Stimulated activated naive CD8-positive, alpha-beta T cell treated with anti-CD3 and anti-CD28 coated beads, Interleukin-15, amount 100 ng/mL, for 72 hours (primary cell): ENCODE measurements at regions not wholly inside any gene's neighbourhood (a gene's known extent, or its start where the extent isn't known, plus 50 kb on each side); places are given as distances from the start of the nearest gene placed in this dataset.
"Not testable (repeated sequence)": the region's sequence is repeated elsewhere in the genome, so short reads cannot be mapped to it uniquely, and the experiment has no call there.

Experiments
- ATAC-seq: fragments of 150-1000 bp; cut with Tn5 transposase; 2 replicates; pipeline ENCODE4 v1.10.0; 2021; ENCODE audit warnings: mild to moderate bottlenecking, moderate library complexity
- DNase-seq, 2 donors: peaks; one replicate each; pipeline ENCODE4 v3.0.0; 2021 to 2022
- H3K27ac Mint-ChIP-seq, 2 donors: one replicate each; pipeline ENCODE4 v1.8.0; 2022; ENCODE audit warnings: mild to moderate bottlenecking in 2 of 2, mixed read lengths in 2 of 2, moderate library complexity in 2 of 2
- H3K27me3 Mint-ChIP-seq: one replicate; pipeline ENCODE4 v1.8.0; 2022; ENCODE audit warnings: mixed read lengths
- H3K4me1 Mint-ChIP-seq: one replicate; pipeline ENCODE4 v1.8.0; 2022; ENCODE audit warnings: mild to moderate bottlenecking, mixed read lengths
- H3K4me3 Mint-ChIP-seq, 2 donors: one replicate each; pipeline ENCODE4 v1.8.0; 2022; ENCODE audit warnings: mild to moderate bottlenecking in 2 of 2, mixed read lengths in 2 of 2, moderate library complexity in 1 of 2
- H3K9me3 Mint-ChIP-seq, 2 donors: one replicate each; pipeline ENCODE4 v1.8.0; 2022; ENCODE audit warnings: mixed read lengths in 2 of 2

DNA sequence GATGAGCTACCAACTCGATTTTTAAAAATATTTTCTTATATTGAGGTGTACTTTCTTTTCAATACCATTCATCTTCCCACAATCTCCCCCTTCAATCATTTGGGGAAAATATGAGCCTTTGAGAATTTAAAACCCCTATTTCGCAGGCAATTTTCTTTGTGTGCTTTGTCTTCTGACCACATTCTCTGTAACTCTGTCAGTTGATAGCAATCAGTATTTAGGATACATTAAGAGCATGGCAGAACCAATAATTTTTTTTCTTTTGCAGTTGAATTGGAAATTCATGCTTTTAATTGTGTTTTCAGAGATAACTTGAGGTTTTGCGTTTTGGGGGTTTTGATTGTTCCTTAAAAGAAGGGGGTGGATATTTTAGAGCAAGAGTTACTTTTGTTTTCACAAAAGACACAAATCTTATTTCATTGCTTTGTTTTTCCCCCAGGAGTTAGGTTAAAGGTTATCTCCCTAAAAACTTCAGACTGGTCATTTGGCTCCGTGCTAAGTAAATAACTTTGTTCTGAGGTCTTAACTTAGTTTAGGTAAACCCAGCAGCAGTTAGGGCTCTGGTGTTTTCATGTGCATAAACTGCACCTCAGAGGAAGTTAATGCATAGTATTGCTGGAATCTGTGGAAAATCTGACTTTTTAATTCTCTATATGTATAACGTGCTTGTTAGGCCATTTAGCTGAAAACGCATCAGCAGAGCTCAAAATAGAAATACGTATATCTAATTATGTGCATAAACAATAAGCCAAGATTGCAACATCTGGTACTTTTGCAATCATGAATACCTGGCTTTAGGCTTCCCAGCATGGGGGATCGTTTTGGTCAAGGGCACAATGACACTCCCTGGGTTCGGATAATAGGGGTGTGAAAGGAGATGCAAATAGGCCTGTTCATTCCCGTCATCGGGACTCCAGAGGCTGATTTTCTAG is 676.4 kb upstream of the ANKRD30A start:
- H3K27ac Mint-ChIP-seq, result no peak overlapping the region
- no peaks in the 10 kb centered on the region for H3K27me3 Mint-ChIP-seq
- ATAC-seq (no peak), DNase-seq (no peak)
- H3K4me3 Mint-ChIP-seq, result no peak overlapping the region
- no peaks in the 10 kb centered on the region for H3K4me1 Mint-ChIP-seq
- no peaks in the 10 kb centered on the region for H3K9me3 Mint-ChIP-seq

GRCh38 chr10:36446881-36447280 is 678.5 kb upstream of the ANKRD30A start:
- ATAC-seq (no peak), DNase-seq (no peak)
- no peak overlapping the region for H3K27ac Mint-ChIP-seq
- H3K27me3 Mint-ChIP-seq, result no peaks in the 10 kb centered on the region
- no peak overlapping the region for H3K4me3 Mint-ChIP-seq
- H3K9me3 Mint-ChIP-seq, result no peaks in the 10 kb centered on the region
- H3K4me1 Mint-ChIP-seq, result no peaks in the 10 kb centered on the region

- no peaks in the 10 kb centered on the region for H3K27me3 Mint-ChIP-seq
- no peak overlapping the region for H3K27ac Mint-ChIP-seq
- no peak for DNase-seq
- H3K4me3 Mint-ChIP-seq, result no peak overlapping the region
- H3K4me1 Mint-ChIP-seq, result no peaks in the 10 kb centered on the region
- ATAC-seq, result no peak
- H3K9me3 Mint-ChIP-seq, result peaks cover 0 to 14% of the 10 kb centered on the region in 2 donors
Observed at GRCh38 chr10:36443233-36443632, 682.2 kb upstream of the ANKRD30A start.

DNA sequence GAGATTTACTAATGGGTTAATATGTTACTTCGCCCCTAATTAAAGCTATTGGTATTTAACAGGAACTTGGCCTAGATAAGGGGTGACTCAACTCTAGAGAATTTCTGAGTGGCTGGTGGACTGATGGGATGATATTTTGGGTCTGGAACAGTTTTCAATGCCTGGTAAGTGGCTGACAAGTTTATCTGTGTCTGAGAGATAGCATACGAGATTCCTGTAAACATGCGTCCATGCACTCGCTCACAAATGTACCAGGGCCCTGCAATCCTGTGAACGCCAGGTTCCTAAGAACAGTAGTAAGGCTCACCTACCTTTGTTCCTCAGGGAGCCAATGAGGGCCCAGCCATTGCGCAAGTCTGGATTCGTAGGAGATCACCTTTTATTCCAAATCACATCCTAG is 683.8 kb upstream of the ANKRD30A start:
- DNase-seq, result no peak
- Mint-ChIP-seq H3K4me1 (no peaks in the 10 kb centered on the region), H3K4me3 (no peak overlapping the region), H3K27ac (no peak overlapping the region), H3K27me3 (no peaks in the 10 kb centered on the region), H3K9me3 (peaks cover 4 to 14% of the 10 kb centered on the region in 2 donors)
- no peak for ATAC-seq

DNA sequence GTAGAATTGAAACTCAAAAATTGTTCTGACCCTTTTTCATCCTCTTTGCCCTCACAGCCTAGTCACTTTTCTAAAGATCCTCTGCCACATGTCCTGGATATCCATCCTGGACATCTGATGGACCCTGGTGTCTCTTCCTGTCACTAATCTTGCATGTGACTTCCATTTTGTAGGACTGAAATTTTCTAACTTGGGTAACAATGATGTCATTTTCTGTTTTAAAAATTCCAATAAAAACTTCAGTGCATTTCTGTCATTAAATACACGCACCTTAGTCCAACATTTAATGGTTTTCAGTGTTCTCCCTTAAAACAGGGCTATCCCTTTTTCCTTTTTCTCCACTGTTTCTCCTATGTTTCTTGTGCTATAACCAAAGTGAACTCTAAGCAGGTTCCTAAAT is 684.9 kb upstream of the ANKRD30A start:
- Mint-ChIP-seq H3K4me3 (no peak overlapping the region), H3K4me1 (no peaks in the 10 kb centered on the region), H3K9me3 (peaks cover 4 to 14% of the 10 kb centered on the region in 2 donors), H3K27ac (no peak overlapping the region), H3K27me3 (no peaks in the 10 kb centered on the region)
- ATAC-seq, result no peak
- no peak for DNase-seq

DNA sequence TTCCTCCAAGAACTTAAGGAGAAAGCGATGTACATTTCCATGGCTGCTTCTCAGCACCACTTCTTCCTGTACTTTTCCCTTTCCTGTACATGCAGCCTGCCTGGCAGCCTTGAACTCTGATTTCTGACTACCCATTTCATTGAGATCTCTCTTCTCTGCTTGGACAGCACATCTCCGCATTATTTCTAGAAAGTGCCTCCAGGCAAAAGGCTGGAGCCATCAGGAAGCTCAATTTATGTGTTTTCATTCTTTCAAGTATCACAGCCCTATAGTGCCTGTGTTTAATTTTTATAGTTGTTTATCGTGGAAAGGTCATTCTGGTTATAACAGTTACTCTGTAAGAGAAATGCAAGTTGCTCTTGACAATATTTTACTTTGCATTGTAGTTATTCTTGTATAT is 688.0 kb upstream of the ANKRD30A start:
- Mint-ChIP-seq H3K9me3 (peaks cover 4 to 14% of the 10 kb centered on the region in 2 donors), H3K4me1 (no peaks in the 10 kb centered on the region), H3K27me3 (no peaks in the 10 kb centered on the region), H3K27ac (no peak overlapping the region), H3K4me3 (no peak overlapping the region)
- DNase-seq (no peak), ATAC-seq (no peak)

GRCh38 chr10:36428507-36428906 is 696.9 kb upstream of the ANKRD30A start:
- H3K27me3 Mint-ChIP-seq, result no peaks in the 10 kb centered on the region
- no peaks in the 10 kb centered on the region for H3K9me3 Mint-ChIP-seq
- H3K27ac Mint-ChIP-seq, result no peak overlapping the region
- ATAC-seq (no peak), DNase-seq (no peak)
- H3K4me3 Mint-ChIP-seq, result no peak overlapping the region
- no peaks in the 10 kb centered on the region for H3K4me1 Mint-ChIP-seq

GRCh38 chr10:36425131-36425797 is 700.1 kb upstream of the ANKRD30A start:
- DNase-seq, result no peak
- Mint-ChIP-seq H3K4me1 (no peaks in the 10 kb centered on the region), H3K9me3 (peaks cover 0 to 8% of the 10 kb centered on the region in 2 donors), H3K4me3 (no peak overlapping the region), H3K27ac (no peak overlapping the region), H3K27me3 (no peaks in the 10 kb centered on the region)
- ATAC-seq, result no peak

DNA sequence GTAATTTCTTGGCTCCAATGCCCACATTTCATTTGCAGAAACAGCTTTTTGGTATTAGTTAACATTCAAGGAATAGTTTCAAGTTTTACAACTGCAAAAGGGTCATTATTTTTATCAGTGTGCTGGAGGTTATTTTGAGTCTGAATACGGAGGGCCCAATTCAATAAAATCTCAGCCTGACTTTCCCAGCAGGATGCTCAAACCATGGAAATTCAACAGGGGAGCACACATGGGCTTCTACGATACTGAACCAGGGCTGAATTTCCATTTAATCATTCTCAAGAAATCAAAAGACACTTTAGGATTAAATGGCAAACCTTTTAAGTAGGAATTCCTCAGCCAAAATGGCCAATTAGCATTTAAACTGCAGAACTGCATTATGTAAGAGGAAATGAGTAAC is 700.9 kb upstream of the ANKRD30A start:
- Mint-ChIP-seq H3K27me3 (no peaks in the 10 kb centered on the region), H3K27ac (no peak overlapping the region), H3K4me3 (no peak overlapping the region), H3K9me3 (peaks cover 0 to 8% of the 10 kb centered on the region in 2 donors), H3K4me1 (no peaks in the 10 kb centered on the region)
- DNase-seq, result no peak
- ATAC-seq, result no peak

DNA sequence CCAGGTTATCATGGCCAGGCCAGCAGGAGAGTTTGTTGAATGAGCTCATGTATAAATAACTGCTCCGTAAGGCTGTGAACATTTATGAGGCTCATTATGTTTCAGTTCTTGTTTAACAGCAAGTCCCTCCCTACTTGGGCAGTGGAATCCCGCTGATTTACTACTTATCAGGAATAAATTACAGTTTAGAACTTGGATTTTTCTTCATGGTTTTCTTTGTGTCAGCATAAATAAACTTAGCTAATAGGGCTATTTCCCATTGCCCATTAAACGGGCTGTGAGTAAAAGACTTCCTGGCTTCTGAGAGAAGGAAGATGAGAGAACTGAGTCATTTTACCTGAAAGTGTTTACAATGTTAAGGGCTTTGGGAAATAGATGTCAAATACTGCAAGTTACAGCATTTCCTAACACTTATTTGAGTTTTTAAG is 701.6 kb upstream of the ANKRD30A start:
- ATAC-seq (no peak), DNase-seq (no peak)
- peaks cover 0 to 8% of the 10 kb centered on the region in 2 donors for H3K9me3 Mint-ChIP-seq
- H3K27me3 Mint-ChIP-seq, result no peaks in the 10 kb centered on the region
- H3K4me1 Mint-ChIP-seq, result no peaks in the 10 kb centered on the region
- H3K27ac Mint-ChIP-seq, result no peak overlapping the region
- no peak overlapping the region for H3K4me3 Mint-ChIP-seq

GRCh38 chr10:36421992-36422391 is 703.4 kb upstream of the ANKRD30A start:
- DNase-seq (no peak), ATAC-seq (no peak)
- peaks cover 5 to 8% of the 10 kb centered on the region in 2 donors for H3K9me3 Mint-ChIP-seq
- no peaks in the 10 kb centered on the region for H3K27me3 Mint-ChIP-seq
- H3K27ac Mint-ChIP-seq, result no peak overlapping the region
- no peaks in the 10 kb centered on the region for H3K4me1 Mint-ChIP-seq
- H3K4me3 Mint-ChIP-seq, result no peak overlapping the region

DNA sequence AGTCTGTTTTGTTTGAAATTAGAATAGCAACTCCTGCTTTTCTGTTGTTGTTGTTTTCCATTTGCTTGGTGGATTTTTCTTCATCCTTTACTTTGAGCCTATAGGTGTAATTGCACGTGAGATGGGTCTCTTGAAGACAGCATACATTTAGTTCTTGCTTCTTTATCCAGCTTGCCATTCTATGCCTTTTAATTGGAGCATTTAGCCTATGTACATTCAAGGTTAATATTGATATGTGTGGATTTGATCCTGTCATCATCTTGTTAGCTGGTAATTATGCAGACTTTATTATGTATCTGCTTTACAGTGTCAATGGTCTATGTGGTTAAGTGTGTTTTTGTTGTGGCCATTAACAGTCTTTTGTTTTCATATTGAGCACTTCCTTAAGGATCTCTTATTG is 708.9 kb upstream of the ANKRD30A start:
- ATAC-seq, result no peak

GRCh38 chr10:36412942-36413341 is 712.5 kb upstream of the ANKRD30A start:
- no peak for DNase-seq
- no peak overlapping the region for H3K4me3 Mint-ChIP-seq

More for the DNA sequence above, 708.9 kb upstream of the ANKRD30A start:
- no peak for DNase-seq
- Mint-ChIP-seq H3K4me1 (no peaks in the 10 kb centered on the region), H3K27ac (no peak overlapping the region), H3K4me3 (no peak overlapping the region), H3K9me3 (peaks cover 12 to 19% of the 10 kb centered on the region in 2 donors), H3K27me3 (no peaks in the 10 kb centered on the region)

GRCh38 chr10:36400238-36400637 is 725.2 kb upstream of the ANKRD30A start:
- not testable (repeated sequence) for H3K27me3 Mint-ChIP-seq, H3K9me3 Mint-ChIP-seq, H3K4me3 Mint-ChIP-seq, DNase-seq, ATAC-seq, H3K4me1 Mint-ChIP-seq, H3K27ac Mint-ChIP-seq

More at GRCh38 chr10:36412942-36413341, 712.5 kb upstream of the ANKRD30A start:
- H3K9me3 Mint-ChIP-seq, result peaks cover 16 to 21% of the 10 kb centered on the region in 2 donors
- no peaks in the 10 kb centered on the region for H3K27me3 Mint-ChIP-seq
- H3K4me1 Mint-ChIP-seq, result no peaks in the 10 kb centered on the region
- no peak overlapping the region for H3K27ac Mint-ChIP-seq
- ATAC-seq, result no peak

GRCh38 chr10:36393801-36394200 is 731.6 kb upstream of the ANKRD30A start:
- H3K27ac Mint-ChIP-seq, result no peak overlapping the region
- ATAC-seq (no peak), DNase-seq (no peak)
- no peak overlapping the region for H3K4me3 Mint-ChIP-seq
- H3K27me3 Mint-ChIP-seq, result no peaks in the 10 kb centered on the region
- H3K4me1 Mint-ChIP-seq, result no peaks in the 10 kb centered on the region
- peaks cover 4 to 8% of the 10 kb centered on the region in 2 donors for H3K9me3 Mint-ChIP-seq

DNA sequence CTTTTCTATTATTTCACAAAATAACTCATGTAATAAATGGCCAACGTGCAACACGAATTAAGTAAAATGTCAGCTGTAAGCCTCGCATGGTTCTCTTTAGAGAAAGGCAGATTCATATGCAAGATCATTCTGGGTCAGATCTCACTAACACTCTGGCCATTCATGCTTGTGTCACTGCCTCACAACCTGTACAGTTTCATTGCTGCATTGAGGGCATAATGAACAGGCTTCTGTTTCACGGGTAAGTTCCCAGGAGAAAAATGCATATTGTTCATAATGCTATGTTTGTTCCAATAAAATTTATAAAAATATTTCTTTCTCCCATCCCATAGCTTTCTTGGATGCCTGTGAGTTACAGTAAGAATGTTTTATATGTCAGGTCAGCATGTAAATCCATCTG is 734.0 kb upstream of the ANKRD30A start:
- Mint-ChIP-seq H3K27me3 (no peaks in the 10 kb centered on the region), H3K27ac (no peak overlapping the region), H3K9me3 (peaks cover 0 to 4% of the 10 kb centered on the region in 2 donors), H3K4me3 (no peak overlapping the region), H3K4me1 (no peaks in the 10 kb centered on the region)
- ATAC-seq (no peak), DNase-seq (no peak)
